Ammon's horn (tissue), 1 donor: ENCODE measurements at regions not wholly inside any gene's neighbourhood (a gene's known extent, or its start where the extent isn't known, plus 50 kb on each side); places are given as distances from the start of the nearest gene placed in this dataset.

Experiments
- DNase-seq: peaks from one replicate; pipeline ENCODE4 v3.0.0-alpha.2; 2016; ENCODE audit warnings: low spot score

GRCh38 chr18:33957707-33958106, 267.0 kb downstream of the NOL4 start:
- no peak for DNase-seq

- DNase-seq, result no peak
These were observed 273.7 kb downstream of the NOL4 start for GRCh38 chr18:33951031-33951430.

- DNase-seq, result no peak
These were observed 278.4 kb downstream of the NOL4 start for GRCh38 chr18:33946336-33946735.

- no peak for DNase-seq
These were observed 280.2 kb downstream of the NOL4 start for GRCh38 chr18:33944493-33944892.

GRCh38 chr18:33937270-33937816, 287.4 kb downstream of the NOL4 start:
- no peak for DNase-seq

- no peak for DNase-seq
These were observed 290.5 kb downstream of the NOL4 start for GRCh38 chr18:33934258-33934657.

- no peak for DNase-seq
These were observed 296.5 kb downstream of the NOL4 start for GRCh38 chr18:33928231-33928630.

GRCh38 chr18:33924576-33924975, 300.1 kb downstream of the NOL4 start:
- DNase-seq, result no peak

- DNase-seq, result no peak
These were observed 300.7 kb downstream of the NOL4 start for GRCh38 chr18:33923980-33924379.

- no peak for DNase-seq
These were observed 306.1 kb downstream of the NOL4 start for GRCh38 chr18:33918571-33918970.

- no peak for DNase-seq
These were observed 308.5 kb downstream of the NOL4 start for GRCh38 chr18:33916200-33916599.

GRCh38 chr18:33914399-33914798, 310.3 kb downstream of the NOL4 start:
- DNase-seq, result no peak

- no peak for DNase-seq
These were observed 318.7 kb downstream of the NOL4 start for GRCh38 chr18:33906046-33906445.

- DNase-seq, result no peak
These were observed 322.7 kb downstream of the NOL4 start for GRCh38 chr18:33901894-33902512.

- no peak for DNase-seq
These were observed 322.6 kb downstream of the ASXL3 start for GRCh38 chr18:33900638-33901037.

GRCh38 chr18:33898427-33898826, 320.4 kb downstream of the ASXL3 start:
- no peak for DNase-seq

GRCh38 chr18:33878213-33878612, 300.2 kb downstream of the ASXL3 start:
- no peak for DNase-seq

GRCh38 chr18:33875029-33875565, 297.1 kb downstream of the ASXL3 start:
- DNase-seq, result no peak

GRCh38 chr18:33873112-33873511, 295.1 kb downstream of the ASXL3 start:
- no peak for DNase-seq

- no peak for DNase-seq
These were observed 293.5 kb downstream of the ASXL3 start for GRCh38 chr18:33871363-33872025.

- DNase-seq, result no peak
These were observed 292.0 kb downstream of the ASXL3 start for GRCh38 chr18:33870059-33870458.

- no peak for DNase-seq
These were observed 288.4 kb downstream of the ASXL3 start for GRCh38 chr18:33866386-33866785.

GRCh38 chr18:33863912-33864311, 285.9 kb downstream of the ASXL3 start:
- DNase-seq, result no peak

GRCh38 chr18:33854827-33855139, 276.8 kb downstream of the ASXL3 start:
- no peak for DNase-seq
